ENCODE measurements at regions not wholly inside any gene's neighbourhood (a gene's known extent, or its start where the extent isn't known, plus 50 kb on each side); places are given as distances from the start of the nearest gene placed in this dataset.

DNA sequence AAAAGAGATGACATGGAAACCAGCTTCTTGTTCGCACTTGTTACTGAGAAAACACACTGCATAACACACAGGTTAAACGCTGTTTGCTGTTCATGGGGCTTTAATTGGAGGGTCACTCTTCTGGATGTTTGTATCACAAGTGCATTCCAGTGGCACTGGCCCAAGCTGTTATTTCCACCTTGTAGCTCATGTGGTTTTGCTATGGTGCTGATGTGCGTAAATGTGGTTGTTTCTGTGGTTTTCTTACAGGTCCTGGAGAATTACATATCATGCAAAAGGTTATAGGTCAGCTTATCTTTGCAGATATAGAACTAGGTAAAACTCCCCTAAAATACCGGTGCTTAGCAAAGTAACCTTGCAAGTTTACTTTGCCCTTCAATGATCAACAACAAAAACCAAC lies 89.3 kb upstream of the AHI1 start (continued):
- TF ChIP-seq, protein P1, sequence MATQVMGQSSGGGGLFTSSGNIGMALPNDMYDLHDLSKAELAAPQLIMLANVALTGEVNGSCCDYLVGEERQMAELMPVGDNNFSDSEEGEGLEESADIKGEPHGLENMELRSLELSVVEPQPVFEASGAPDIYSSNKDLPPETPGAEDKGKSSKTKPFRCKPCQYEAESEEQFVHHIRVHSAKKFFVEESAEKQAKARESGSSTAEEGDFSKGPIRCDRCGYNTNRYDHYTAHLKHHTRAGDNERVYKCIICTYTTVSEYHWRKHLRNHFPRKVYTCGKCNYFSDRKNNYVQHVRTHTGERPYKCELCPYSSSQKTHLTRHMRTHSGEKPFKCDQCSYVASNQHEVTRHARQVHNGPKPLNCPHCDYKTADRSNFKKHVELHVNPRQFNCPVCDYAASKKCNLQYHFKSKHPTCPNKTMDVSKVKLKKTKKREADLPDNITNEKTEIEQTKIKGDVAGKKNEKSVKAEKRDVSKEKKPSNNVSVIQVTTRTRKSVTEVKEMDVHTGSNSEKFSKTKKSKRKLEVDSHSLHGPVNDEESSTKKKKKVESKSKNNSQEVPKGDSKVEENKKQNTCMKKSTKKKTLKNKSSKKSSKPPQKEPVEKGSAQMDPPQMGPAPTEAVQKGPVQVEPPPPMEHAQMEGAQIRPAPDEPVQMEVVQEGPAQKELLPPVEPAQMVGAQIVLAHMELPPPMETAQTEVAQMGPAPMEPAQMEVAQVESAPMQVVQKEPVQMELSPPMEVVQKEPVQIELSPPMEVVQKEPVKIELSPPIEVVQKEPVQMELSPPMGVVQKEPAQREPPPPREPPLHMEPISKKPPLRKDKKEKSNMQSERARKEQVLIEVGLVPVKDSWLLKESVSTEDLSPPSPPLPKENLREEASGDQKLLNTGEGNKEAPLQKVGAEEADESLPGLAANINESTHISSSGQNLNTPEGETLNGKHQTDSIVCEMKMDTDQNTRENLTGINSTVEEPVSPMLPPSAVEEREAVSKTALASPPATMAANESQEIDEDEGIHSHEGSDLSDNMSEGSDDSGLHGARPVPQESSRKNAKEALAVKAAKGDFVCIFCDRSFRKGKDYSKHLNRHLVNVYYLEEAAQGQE (IDR thresholded peaks at IDR 0.05): no peak

DNA sequence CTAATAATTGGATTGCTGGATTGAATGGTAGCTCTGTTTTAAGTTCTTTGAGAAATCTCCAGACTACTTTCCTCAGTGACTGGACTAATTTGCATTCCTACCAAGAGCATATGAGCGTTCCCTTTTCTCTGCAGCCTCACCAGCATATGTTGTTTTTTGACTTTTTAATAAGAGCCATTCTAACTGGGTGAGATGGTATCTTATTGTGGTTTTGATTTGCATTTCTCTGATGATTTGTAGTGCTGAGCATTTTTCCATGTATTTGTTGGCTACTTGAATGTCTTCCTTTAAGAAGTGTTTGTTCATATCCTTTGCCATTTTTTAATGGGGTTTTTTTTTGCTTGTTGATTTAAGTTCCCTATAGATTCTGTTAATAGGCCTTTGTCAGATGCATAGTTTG lies 94.7 kb upstream of the AHI1 start:
- TF ChIP-seq, protein P2, sequence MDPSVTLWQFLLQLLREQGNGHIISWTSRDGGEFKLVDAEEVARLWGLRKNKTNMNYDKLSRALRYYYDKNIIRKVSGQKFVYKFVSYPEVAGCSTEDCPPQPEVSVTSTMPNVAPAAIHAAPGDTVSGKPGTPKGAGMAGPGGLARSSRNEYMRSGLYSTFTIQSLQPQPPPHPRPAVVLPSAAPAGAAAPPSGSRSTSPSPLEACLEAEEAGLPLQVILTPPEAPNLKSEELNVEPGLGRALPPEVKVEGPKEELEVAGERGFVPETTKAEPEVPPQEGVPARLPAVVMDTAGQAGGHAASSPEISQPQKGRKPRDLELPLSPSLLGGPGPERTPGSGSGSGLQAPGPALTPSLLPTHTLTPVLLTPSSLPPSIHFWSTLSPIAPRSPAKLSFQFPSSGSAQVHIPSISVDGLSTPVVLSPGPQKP (IDR thresholded peaks at IDR 0.05; ENCODE audit: low read depth, low read length): no peak
- TF ChIP-seq RFX5 (IDR thresholded peaks at IDR 0.05): no peak
- TF ChIP-seq POLR2AphosphoS2 (conservative IDR thresholded peaks at IDR 0.05; ENCODE audit: low read length): no peak
- TF ChIP-seq BHLHE40 (IDR thresholded peaks at IDR 0.05; ENCODE audit: low read depth, low read length): no peak
- TF ChIP-seq PHF8 (IDR thresholded peaks at IDR 0.05; ENCODE audit: borderline replicate concordance, low read depth): no peak
- TF ChIP-seq SMC3 (IDR thresholded peaks at IDR 0.05): no peak
- no peak for TF ChIP-seq MAFK (IDR thresholded peaks at IDR 0.05; ENCODE audit: partially characterized antibody)
- TF ChIP-seq CEBPB (IDR thresholded peaks at IDR 0.05): no peak
- TF ChIP-seq KDM5A (IDR thresholded peaks at IDR 0.05): no peak
- no peak for TF ChIP-seq MYC (IDR thresholded peaks at IDR 0.05; ENCODE audit: borderline replicate concordance, low read length)
- TF ChIP-seq ESRRA (IDR thresholded peaks at IDR 0.05; ENCODE audit: borderline replicate concordance, low read length): no peak
- no peak for TF ChIP-seq TFCP2L1 (CRISPR knock-in tag; IDR thresholded peaks at IDR 0.05)
- TF ChIP-seq HEYL (CRISPR knock-in tag; IDR thresholded peaks at IDR 0.05): no peak
- TF ChIP-seq, protein P3, sequence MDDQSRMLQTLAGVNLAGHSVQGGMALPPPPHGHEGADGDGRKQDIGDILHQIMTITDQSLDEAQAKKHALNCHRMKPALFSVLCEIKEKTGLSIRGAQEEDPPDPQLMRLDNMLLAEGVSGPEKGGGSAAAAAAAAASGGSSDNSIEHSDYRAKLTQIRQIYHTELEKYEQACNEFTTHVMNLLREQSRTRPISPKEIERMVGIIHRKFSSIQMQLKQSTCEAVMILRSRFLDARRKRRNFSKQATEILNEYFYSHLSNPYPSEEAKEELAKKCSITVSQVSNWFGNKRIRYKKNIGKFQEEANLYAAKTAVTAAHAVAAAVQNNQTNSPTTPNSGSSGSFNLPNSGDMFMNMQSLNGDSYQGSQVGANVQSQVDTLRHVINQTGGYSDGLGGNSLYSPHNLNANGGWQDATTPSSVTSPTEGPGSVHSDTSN (IDR thresholded peaks at IDR 0.05): no peak
- TF ChIP-seq, protein P1 (IDR thresholded peaks at IDR 0.05): no peak
- no peak for TF ChIP-seq HDAC2 (IDR thresholded peaks at IDR 0.05)
- no peak for TF ChIP-seq RARB (CRISPR knock-in tag; IDR thresholded peaks at IDR 0.05)
- no peak for TF ChIP-seq EHF (CRISPR knock-in tag; IDR thresholded peaks at IDR 0.05)
- no peak for TF ChIP-seq ZNF302 (CRISPR knock-in tag; IDR thresholded peaks at IDR 0.05)
- no peak for TF ChIP-seq JUN (IDR thresholded peaks at IDR 0.05)
- ChIA-PET CTCF (interaction anchor here (1.2 kb wide), 1 partner anchor 8 kb away, joined by 4 read pairs; no protein-coding TSS in a partner anchor), POLR2A (no interaction called here)
- Histone ChIP-seq H3K4me3 (no peak overlapping the region), H3K9me3 (no peaks in the 10 kb centered on the region), H3K4me1 (no peaks in the 10 kb centered on the region), H3K27ac (no peak overlapping the region), H3K4me2 (no peak overlapping the region)
- no peak for ATAC-seq
- FAIRE-seq: no peak
- DNase-seq (ENCODE audit: low read depth in 1 of 2, low spot score in 1 of 2): no peak
- 72% methylated on average over 1 of the region's 1 CpG for WGBS (ENCODE audit: missing lambda C conversion rate)
